HUES64 (cell line): ENCODE measurements at regions not wholly inside any gene's neighbourhood (a gene's known extent, or its start where the extent isn't known, plus 50 kb on each side); places are given as distances from the start of the nearest gene placed in this dataset.

Source experiments
- H3K27ac ChIP-seq: 2 replicates; pipeline ENCODE4 v1.7.0; 2013; ENCODE audit warnings: low read depth, low read length, inconsistent platforms
- H3K27me3 ChIP-seq: 2 replicates; pipeline ENCODE4 v1.6.1; 2013; ENCODE audit warnings: mild to moderate bottlenecking, low read length; ENCODE audit not compliant: insufficient read depth
- H3K36me3 ChIP-seq: 2 replicates; pipeline ENCODE4 v1.6.1; 2013; ENCODE audit warnings: mild to moderate bottlenecking, low read length; ENCODE audit not compliant: insufficient read depth
- H3K4me1 ChIP-seq: 2 replicates; pipeline ENCODE4 v1.6.1; 2013; ENCODE audit warnings: mild to moderate bottlenecking, low read length, moderate library complexity; ENCODE audit not compliant: insufficient read depth
- H3K4me3 ChIP-seq: 2 replicates; pipeline ENCODE4 v1.5.1; 2013; ENCODE audit warnings: mild to moderate bottlenecking, low read length, moderate library complexity
- H3K9ac ChIP-seq: 2 replicates; pipeline ENCODE4 v1.6.1; 2013; ENCODE audit warnings: mild to moderate bottlenecking, low read depth, low read length
- H3K9me3 ChIP-seq: 2 replicates; pipeline ENCODE4 v1.6.1; 2013; ENCODE audit warnings: low read depth, low read length; ENCODE audit not compliant: insufficient read depth
- WGBS: fragments of 150-250, 120-280 bp; methylation state at CpG from one replicate; pipeline ENCODE4 v1.1.7; 2013; ENCODE audit warnings: missing lambda C conversion rate; 5-methylcytosine and 5-hydroxymethylcytosine counted together

GRCh38 chr5:153086486-153086885 is 404.0 kb upstream of the GRIA1 start:
- no peaks in the 10 kb centered on the region for H3K27me3 ChIP-seq
- no peaks in the 10 kb centered on the region for H3K9me3 ChIP-seq
- no peaks in the 10 kb centered on the region for H3K36me3 ChIP-seq
- H3K4me3 ChIP-seq: no peak overlapping the region
- H3K4me1 ChIP-seq: no peaks in the 10 kb centered on the region
- WGBS: 90% methylated on average over 2 of the region's 2 CpGs
- no peak overlapping the region for H3K27ac ChIP-seq
- H3K9ac ChIP-seq: no peak overlapping the region

GRCh38 chr5:153088538-153088937 is 401.9 kb upstream of the GRIA1 start:
- WGBS: 100% methylated on average over 1 of the region's 1 CpG
- Histone ChIP-seq H3K4me3 (no peak overlapping the region), H3K36me3 (no peaks in the 10 kb centered on the region), H3K27ac (no peak overlapping the region), H3K4me1 (no peaks in the 10 kb centered on the region), H3K9me3 (no peaks in the 10 kb centered on the region), H3K9ac (no peak overlapping the region), H3K27me3 (no peaks in the 10 kb centered on the region)

GRCh38 chr5:153094333-153094732 is 396.1 kb upstream of the GRIA1 start:
- Histone ChIP-seq H3K27me3 (no peaks in the 10 kb centered on the region), H3K9ac (no peak overlapping the region), H3K9me3 (no peaks in the 10 kb centered on the region), H3K4me1 (no peaks in the 10 kb centered on the region), H3K36me3 (no peaks in the 10 kb centered on the region), H3K4me3 (no peak overlapping the region), H3K27ac (no peak overlapping the region)
- 98% methylated on average over 3 of the region's 3 CpGs for WGBS

GRCh38 chr5:153096381-153096780 is 394.1 kb upstream of the GRIA1 start:
- 87% methylated on average over 4 of the region's 4 CpGs for WGBS
- H3K4me1 ChIP-seq: no peaks in the 10 kb centered on the region
- no peaks in the 10 kb centered on the region for H3K36me3 ChIP-seq
- H3K4me3 ChIP-seq: no peak overlapping the region
- H3K27ac ChIP-seq: no peak overlapping the region
- H3K27me3 ChIP-seq: no peaks in the 10 kb centered on the region
- no peak overlapping the region for H3K9ac ChIP-seq
- no peaks in the 10 kb centered on the region for H3K9me3 ChIP-seq

- no peak overlapping the region for H3K4me3 ChIP-seq
- H3K27ac ChIP-seq: no peak overlapping the region
- H3K9me3 ChIP-seq: no peaks in the 10 kb centered on the region
- WGBS: 83% methylated on average over 1 of the region's 1 CpG
- H3K9ac ChIP-seq: no peak overlapping the region
- H3K27me3 ChIP-seq: no peaks in the 10 kb centered on the region
- no peaks in the 10 kb centered on the region for H3K4me1 ChIP-seq
- no peaks in the 10 kb centered on the region for H3K36me3 ChIP-seq
These were observed 391.1 kb upstream of the GRIA1 start for GRCh38 chr5:153099328-153099727.

- no peak overlapping the region for H3K4me3 ChIP-seq
- H3K9ac ChIP-seq: no peak overlapping the region
- no peaks in the 10 kb centered on the region for H3K9me3 ChIP-seq
- WGBS: 82% methylated on average over 3 of the region's 3 CpGs
- no peaks in the 10 kb centered on the region for H3K36me3 ChIP-seq
- H3K4me1 ChIP-seq: no peaks in the 10 kb centered on the region
- H3K27ac ChIP-seq: no peak overlapping the region
- H3K27me3 ChIP-seq: no peaks in the 10 kb centered on the region
These were observed 389.0 kb upstream of the GRIA1 start for GRCh38 chr5:153101235-153102180.

- peaks cover 1% of the 10 kb centered on the region; the same call in 1 of the 2 replicates for H3K4me1 ChIP-seq
- 71% methylated on average over 1 of the region's 1 CpG for WGBS
- no peak overlapping the region for H3K27ac ChIP-seq
These were observed 373.6 kb upstream of the GRIA1 start for GRCh38 chr5:153116916-153117315.

GRCh38 chr5:153118018-153118417 is 372.5 kb upstream of the GRIA1 start:
- 100% methylated on average over 1 of the region's 1 CpG for WGBS
- Histone ChIP-seq H3K27me3 (no peaks in the 10 kb centered on the region), H3K4me1 (peaks cover 11% of the 10 kb centered on the region; the same call in 1 of the 2 replicates), H3K9me3 (no peaks in the 10 kb centered on the region), H3K9ac (no peak overlapping the region), H3K36me3 (no peaks in the 10 kb centered on the region), H3K27ac (no peak overlapping the region), H3K4me3 (no peak overlapping the region)

More at GRCh38 chr5:153116916-153117315, 373.6 kb upstream of the GRIA1 start:
- Histone ChIP-seq H3K9ac (no peak overlapping the region), H3K27me3 (no peaks in the 10 kb centered on the region), H3K36me3 (no peaks in the 10 kb centered on the region), H3K9me3 (no peaks in the 10 kb centered on the region), H3K4me3 (no peak overlapping the region)

- 32% methylated on average over 2 of the region's 2 CpGs for WGBS
- Histone ChIP-seq H3K4me3 (no peak overlapping the region), H3K9ac (no peak overlapping the region), H3K27ac (no peak overlapping the region), H3K4me1 (peaks cover 11% of the 10 kb centered on the region; the same call in 1 of the 2 replicates), H3K27me3 (no peaks in the 10 kb centered on the region), H3K36me3 (no peaks in the 10 kb centered on the region), H3K9me3 (no peaks in the 10 kb centered on the region)
These were observed 368.1 kb upstream of the GRIA1 start for GRCh38 chr5:153122403-153122802.

- Histone ChIP-seq H3K9ac (no peak overlapping the region), H3K36me3 (no peaks in the 10 kb centered on the region), H3K27ac (no peak overlapping the region), H3K4me1 (no peaks in the 10 kb centered on the region), H3K27me3 (no peaks in the 10 kb centered on the region), H3K9me3 (no peaks in the 10 kb centered on the region), H3K4me3 (no peak overlapping the region)
- WGBS: 90% methylated on average over 1 of the region's 1 CpG
These were observed 360.2 kb upstream of the GRIA1 start for GRCh38 chr5:153130296-153130695.

GRCh38 chr5:153135411-153135810 is 355.1 kb upstream of the GRIA1 start:
- no peaks in the 10 kb centered on the region for H3K36me3 ChIP-seq
- H3K9me3 ChIP-seq: no peaks in the 10 kb centered on the region
- H3K9ac ChIP-seq: no peak overlapping the region
- no peak overlapping the region for H3K27ac ChIP-seq
- no peaks in the 10 kb centered on the region for H3K4me1 ChIP-seq
- WGBS: 91% methylated on average over 4 of the region's 4 CpGs
- no peaks in the 10 kb centered on the region for H3K27me3 ChIP-seq
- H3K4me3 ChIP-seq: no peak overlapping the region
